Right atrium auricular region (tissue), 2 donors: ENCODE measurements at regions not wholly inside any gene's neighbourhood (a gene's known extent, or its start where the extent isn't known, plus 50 kb on each side); places are given as distances from the start of the nearest gene placed in this dataset.

Experiments
- DNase-seq: peaks from one replicate; pipeline ENCODE4 v3.0.0-alpha.2; 2019; ENCODE audit warnings: low spot score
- H3K27ac ChIP-seq, 2 donors: fragments of 200-600 bp; sonication (generic); 1 replicate in 1 of 2; 2 replicates in 1 of 2; pipeline ENCODE4 v1.5.1; 2016 to 2019
- H3K27me3 ChIP-seq, 2 donors: fragments of 200-600 bp; sonication (generic); one replicate each; pipeline versions ENCODE4 v1.5.1 to v1.6.0; 2017 to 2019
- H3K36me3 ChIP-seq: fragments of 200-600 bp; sonication (generic); one replicate; pipeline ENCODE4 v1.5.1; 2016
- H3K4me1 ChIP-seq, 2 donors: fragments of 200-600 bp; sonication (generic); one replicate each; pipeline versions ENCODE4 v1.5.1 to v1.6.0; 2017 to 2019
- H3K4me3 ChIP-seq, 2 donors: fragments of 200-600 bp; sonication (generic); 1 replicate in 1 of 2; 2 replicates in 1 of 2; pipeline ENCODE4 v1.5.1; 2017 to 2019; ENCODE audit warnings: mild to moderate bottlenecking in 1 of 2, moderate library complexity in 1 of 2
- H3K9me3 ChIP-seq, 2 donors: fragments of 200-600 bp; sonication (generic); one replicate each; pipeline ENCODE4 v1.5.1; 2019
- CTCF ChIP-seq, 2 donors: fragments of 200-600 bp; sonication (generic); IDR thresholded peaks; one replicate each; pipeline ENCODE4 v1.5.1; 2019; ENCODE audit warnings: antibody characterized with exemption in 2 of 2

- Histone ChIP-seq H3K27me3 (no peaks in the 10 kb centered on the region), H3K36me3 (no peaks in the 10 kb centered on the region), H3K9me3 (no peaks in the 10 kb centered on the region), H3K4me3 (no peak overlapping the region), H3K4me1 (no peaks in the 10 kb centered on the region), H3K27ac (no peak overlapping the region)
- no peak for DNase-seq
- no peak for TF ChIP-seq CTCF (IDR thresholded peaks at IDR 0.05)
Measured at GRCh38 chr6:156313037-156313436, 464.1 kb upstream of the ARID1B start.

DNA sequence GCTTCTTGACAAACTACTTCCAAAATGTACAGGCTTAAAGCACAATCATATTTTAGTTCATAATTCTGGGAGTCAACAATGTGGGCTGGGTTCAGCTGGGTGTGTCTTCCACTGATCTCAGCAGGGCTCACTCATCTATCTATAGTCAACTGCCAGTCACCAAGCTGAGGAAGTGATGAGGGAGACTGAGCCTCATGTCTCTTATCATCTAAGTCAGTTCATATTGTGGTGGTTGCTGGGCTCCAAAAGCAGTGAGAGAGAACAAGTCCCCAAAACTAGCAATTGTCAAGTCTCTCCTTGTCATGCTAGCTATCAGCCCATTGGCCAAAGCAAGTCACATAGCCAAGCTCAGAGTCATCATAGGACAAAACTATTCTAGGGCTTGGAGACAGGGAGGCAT is 465.9 kb upstream of the ARID1B start:
- no peak overlapping the region for H3K27ac ChIP-seq
- H3K4me1 ChIP-seq, result no peaks in the 10 kb centered on the region
- TF ChIP-seq CTCF (IDR thresholded peaks at IDR 0.05), result no peak
- no peaks in the 10 kb centered on the region for H3K36me3 ChIP-seq
- H3K9me3 ChIP-seq, result no peaks in the 10 kb centered on the region
- H3K27me3 ChIP-seq, result no peaks in the 10 kb centered on the region
- no peak overlapping the region for H3K4me3 ChIP-seq
- DNase-seq, result no peak

GRCh38 chr6:156310701-156311100 is 466.5 kb upstream of the ARID1B start:
- Histone ChIP-seq H3K27ac (no peak overlapping the region), H3K4me1 (no peaks in the 10 kb centered on the region), H3K27me3 (no peaks in the 10 kb centered on the region), H3K4me3 (no peak overlapping the region), H3K36me3 (no peaks in the 10 kb centered on the region), H3K9me3 (no peaks in the 10 kb centered on the region)
- DNase-seq, result no peak
- no peak for TF ChIP-seq CTCF (IDR thresholded peaks at IDR 0.05)

GRCh38 chr6:156309017-156309416 is 468.2 kb upstream of the ARID1B start:
- H3K27me3 ChIP-seq, result no peaks in the 10 kb centered on the region
- no peak overlapping the region for H3K4me3 ChIP-seq
- H3K9me3 ChIP-seq, result no peaks in the 10 kb centered on the region
- no peak for DNase-seq
- no peaks in the 10 kb centered on the region for H3K4me1 ChIP-seq
- no peak overlapping the region for H3K27ac ChIP-seq
- no peak for TF ChIP-seq CTCF (IDR thresholded peaks at IDR 0.05)
- no peaks in the 10 kb centered on the region for H3K36me3 ChIP-seq

DNA sequence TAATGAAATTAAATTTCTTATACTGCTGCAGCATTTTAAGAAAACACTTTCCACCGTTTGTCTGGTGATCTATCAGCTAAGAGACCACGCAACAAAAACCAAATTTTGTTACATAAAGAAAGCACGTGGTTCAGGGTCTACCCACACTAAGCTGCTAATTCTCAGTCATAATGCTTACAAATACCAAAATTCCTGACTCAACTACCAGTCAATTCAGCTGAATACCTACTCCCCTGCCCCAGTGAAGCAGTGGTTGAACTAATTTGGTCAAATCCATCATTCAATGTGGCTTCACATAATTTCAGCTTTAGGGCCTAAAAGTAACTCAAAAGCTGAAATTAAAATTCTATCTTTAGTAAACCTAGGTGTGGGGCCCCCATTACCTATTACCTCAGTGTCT is 468.6 kb upstream of the ARID1B start:
- DNase-seq, result no peak
- Histone ChIP-seq H3K4me1 (no peaks in the 10 kb centered on the region), H3K9me3 (no peaks in the 10 kb centered on the region), H3K27me3 (no peaks in the 10 kb centered on the region), H3K36me3 (no peaks in the 10 kb centered on the region), H3K4me3 (no peak overlapping the region), H3K27ac (no peak overlapping the region)
- TF ChIP-seq CTCF (IDR thresholded peaks at IDR 0.05), result no peak

DNA sequence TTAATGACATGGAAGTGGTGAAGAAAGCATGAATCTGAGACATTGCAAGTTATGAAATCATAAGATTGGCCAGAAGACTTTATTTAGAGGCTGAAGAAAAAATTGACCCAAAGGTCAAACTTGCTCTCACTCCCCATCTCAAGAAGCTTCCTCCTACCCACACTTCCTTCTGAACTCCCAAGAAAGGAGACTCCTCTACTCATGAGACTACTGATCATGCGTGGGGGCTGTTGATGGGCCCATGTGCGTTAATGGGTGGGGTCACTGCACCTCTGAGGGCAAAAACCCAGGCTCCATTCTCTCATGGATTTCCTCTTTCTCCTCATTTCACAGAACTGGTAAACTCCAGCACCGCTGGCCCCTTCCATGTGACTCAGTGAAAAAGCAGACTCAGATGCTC is 470.6 kb upstream of the ARID1B start:
- DNase-seq, result no peak
- Histone ChIP-seq H3K27ac (no peak overlapping the region), H3K9me3 (no peaks in the 10 kb centered on the region), H3K27me3 (no peaks in the 10 kb centered on the region), H3K4me1 (no peaks in the 10 kb centered on the region), H3K36me3 (no peaks in the 10 kb centered on the region), H3K4me3 (no peak overlapping the region)
- TF ChIP-seq CTCF (IDR thresholded peaks at IDR 0.05), result no peak
